ENCODE measurements at regions not wholly inside any gene's neighbourhood (a gene's known extent, or its start where the extent isn't known, plus 50 kb on each side); places are given as distances from the start of the nearest gene placed in this dataset.

GRCh38 chr9:102855641-102856040 lies 139.5 kb upstream of the CYLC2 start:
- TF ChIP-seq CTCF (IDR thresholded peaks at IDR 0.05; ENCODE audit: insufficient read depth, low read length, poor library complexity, severe bottlenecking): no peak
- TF ChIP-seq EZH2phosphoT487 (conservative IDR thresholded peaks at IDR 0.05; ENCODE audit: low read length): no peak
